DMS153 treated with DMSO at 0.1 percent for 48 hours (cell line): ENCODE measurements at regions not wholly inside any gene's neighbourhood (a gene's known extent, or its start where the extent isn't known, plus 50 kb on each side); places are given as distances from the start of the nearest gene placed in this dataset.

Experiments
- DNase-seq: peaks from one replicate; lab custom pipeline; 2025; ENCODE audit not compliant: unreplicated experiment; lab: John Stamatoyannopoulos, UW

DNA sequence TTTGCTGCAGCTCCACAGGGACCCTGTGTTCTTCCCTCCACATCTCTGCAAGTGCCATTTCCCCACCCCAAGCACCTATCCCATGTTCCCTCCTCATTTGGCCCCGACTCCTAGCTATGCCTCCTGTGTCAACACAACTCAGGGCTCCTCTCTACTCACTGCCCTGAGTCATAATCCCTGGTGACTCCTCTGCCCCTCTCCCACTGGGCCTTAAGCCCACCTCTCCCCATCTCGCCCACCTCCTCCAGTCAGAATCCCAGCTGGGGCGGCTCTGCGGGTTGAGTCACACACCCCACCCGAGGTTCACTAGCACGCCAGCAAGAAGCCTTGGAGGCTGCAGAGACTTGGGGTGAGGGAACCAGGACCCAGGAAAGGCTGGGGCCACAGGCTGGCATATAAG is 346.2 kb downstream of the FOXL1 start:
- DNase-seq, result no peak

DNA sequence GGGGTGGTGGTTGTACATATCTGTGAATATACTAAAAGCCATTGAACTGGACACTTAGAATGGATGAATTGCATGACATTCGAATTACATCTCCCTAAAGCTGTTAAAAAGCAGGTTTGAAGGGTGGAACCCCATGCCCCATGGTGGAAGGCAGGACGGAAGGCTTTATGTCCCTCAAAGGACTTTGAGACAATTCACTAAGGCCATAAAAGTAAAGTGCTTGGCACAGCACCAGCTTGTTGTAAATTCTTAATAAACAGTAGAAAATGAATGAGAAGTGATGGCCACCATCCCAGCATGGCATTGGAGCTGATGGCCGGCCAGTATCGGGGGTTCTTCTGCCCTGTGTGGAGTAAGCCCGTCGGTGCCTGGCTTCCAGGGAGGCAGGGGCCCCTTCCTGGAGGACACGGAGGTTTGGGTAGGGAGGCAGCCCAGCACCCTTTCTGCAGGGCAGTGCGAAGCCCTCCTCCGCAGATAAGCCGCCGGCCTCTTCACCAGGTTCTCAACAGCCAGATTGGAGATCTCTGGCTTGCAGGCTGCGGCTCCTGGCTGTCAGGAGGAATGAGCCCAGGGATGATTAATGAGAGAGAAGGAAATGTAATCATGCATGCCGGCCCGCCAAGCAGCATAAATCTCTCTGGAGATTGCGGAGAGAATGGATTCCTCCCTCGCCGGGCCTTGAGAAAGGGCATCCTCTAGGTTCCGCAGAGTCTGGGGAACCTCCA is 346.9 kb downstream of the FOXL1 start:
- DNase-seq, result no peak

DNA sequence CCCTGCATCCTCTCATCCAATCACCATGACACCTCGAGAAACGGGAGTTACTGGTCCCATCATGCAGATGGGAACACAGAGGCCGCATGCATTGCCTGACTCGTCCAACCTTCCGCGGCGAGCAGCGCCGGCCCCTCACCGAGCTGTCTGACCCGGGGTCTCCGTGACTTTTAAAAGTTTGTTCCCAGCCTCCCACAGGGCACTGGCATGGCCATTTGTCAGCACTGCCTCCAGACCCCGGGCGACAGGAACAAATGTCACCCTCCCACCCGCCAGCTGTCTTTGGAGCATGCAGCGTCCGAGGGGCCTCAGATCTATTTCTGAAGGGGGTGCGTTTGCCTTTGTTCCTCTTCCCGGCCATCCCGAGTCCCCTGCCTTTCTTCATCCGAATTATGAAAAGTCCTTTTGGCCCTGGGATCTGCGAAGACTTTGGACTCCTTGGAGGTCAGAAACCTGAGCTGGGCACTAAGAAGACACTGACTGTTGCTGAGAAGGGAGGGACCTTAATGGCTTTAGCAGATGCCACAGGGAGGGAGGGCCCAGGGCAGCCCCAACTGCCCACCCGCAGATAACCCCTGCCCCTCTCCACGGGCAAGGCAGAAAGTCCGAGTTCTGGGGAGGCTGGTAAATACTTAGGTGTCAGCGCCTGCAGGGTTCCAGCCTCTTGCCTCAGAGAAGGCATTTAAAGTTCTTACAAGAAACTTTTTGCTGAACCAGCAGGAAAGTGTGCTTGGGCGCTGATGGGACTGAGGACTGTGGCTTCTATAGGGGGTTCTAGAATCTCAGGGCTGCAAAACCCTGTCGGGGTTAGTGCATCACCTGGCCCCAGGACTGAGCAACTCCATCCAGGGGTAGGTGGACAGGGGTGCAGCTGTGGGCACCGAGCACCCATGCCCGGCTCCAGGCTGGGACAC is 348.1 kb downstream of the FOXL1 start:
- no peak for DNase-seq

DNA sequence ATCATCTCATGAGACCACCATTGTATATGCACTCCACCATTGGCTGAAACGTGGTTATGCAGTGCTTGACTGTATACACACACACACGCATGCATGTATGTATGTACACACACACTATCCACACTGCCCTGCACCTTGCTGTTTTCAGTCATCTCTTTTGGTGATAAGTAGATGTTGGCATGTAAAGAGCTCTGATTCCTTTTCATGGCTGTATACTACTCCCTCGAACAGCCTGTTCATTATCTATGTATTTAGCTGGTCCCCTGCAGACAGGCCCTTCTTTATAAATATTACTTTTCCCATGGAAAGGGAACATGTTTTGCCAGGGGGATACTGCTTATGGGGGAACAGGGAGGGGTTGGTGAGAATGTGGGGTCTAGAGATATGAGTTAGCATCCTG is 349.4 kb downstream of the FOXL1 start:
- DNase-seq, result no peak

DNA sequence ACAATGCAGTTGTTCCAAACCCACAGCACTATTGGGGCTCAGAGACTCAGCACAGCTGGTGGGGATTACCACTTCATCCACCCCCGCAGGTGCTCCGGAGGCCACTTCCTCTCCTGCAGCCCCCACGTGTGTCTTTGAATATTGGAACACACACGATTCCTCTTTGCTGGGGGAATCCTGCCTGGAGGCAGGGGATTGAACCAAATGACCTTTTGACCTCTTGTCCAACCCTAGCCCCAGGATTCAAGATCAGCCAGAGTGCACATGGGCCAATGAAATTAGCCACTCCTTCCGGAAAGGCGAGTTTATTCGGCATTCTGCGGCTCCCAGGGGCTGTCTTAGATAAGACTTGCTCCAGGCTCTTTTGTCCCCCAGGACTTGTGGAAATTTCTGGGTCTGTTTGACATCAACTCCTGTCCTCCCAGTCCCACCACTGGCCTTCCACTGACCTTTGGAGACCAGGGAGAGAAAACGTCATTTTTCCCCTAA is 350.2 kb downstream of the FOXL1 start:
- no peak for DNase-seq

DNA sequence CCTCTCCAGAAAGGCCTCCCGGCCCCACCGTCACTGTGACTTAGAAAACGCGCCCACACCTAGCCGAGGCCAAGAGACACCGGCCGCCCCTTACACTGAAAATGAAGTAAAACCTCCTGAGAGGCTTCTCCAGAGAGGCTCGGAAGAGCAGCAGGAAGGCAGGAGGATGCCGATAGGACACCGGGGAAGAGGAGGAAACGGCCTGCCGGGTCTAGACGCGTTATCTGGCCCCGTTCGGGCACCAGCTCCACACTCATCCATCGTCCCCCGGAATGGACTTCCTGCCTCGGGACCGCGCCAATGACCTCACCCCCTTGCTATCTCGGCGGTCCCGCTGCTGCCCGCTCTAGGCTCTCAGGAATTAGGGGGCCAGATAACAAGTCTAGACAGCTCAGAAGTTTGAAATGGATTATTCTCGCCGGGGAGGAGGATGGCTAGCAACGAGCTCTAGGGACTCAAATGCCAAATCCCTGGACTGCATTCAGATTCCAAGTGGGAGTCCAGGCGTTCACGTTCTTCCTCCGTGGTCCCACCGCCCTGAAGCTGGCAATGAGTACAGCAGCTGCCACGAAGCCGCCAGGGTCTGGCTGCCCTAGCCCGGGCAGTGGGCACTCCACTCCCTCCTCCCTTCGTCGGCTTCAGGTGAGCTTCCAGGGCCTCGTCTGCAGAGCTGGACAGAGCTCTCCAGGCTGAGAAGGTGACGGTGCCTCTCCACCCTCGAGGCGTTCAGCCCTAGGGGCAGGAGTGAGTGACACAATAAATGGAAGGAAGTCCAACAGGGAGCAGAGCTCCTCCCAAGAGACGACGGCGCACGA is 350.9 kb downstream of the FOXL1 start:
- DNase-seq, result no peak

DNA sequence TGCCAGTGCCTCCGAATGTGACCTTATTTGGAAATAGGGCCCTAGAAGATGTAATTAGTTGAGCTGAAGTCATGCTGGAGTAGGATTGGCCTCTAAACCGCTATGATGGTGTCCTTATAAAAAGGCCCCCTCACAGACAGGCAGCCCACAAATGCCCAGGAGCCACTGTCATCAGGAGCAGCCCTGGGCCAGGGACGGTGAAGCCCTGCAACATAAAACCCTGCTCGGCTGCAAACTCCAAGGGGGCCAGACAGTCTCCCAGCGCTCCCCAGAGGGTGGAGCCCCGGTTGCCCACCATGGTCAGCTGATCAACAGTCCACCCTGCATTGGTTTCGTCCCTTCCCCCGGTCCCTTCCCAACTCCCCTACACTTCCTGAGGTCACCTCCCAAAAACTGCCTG is 351.7 kb downstream of the FOXL1 start:
- no peak for DNase-seq

DNA sequence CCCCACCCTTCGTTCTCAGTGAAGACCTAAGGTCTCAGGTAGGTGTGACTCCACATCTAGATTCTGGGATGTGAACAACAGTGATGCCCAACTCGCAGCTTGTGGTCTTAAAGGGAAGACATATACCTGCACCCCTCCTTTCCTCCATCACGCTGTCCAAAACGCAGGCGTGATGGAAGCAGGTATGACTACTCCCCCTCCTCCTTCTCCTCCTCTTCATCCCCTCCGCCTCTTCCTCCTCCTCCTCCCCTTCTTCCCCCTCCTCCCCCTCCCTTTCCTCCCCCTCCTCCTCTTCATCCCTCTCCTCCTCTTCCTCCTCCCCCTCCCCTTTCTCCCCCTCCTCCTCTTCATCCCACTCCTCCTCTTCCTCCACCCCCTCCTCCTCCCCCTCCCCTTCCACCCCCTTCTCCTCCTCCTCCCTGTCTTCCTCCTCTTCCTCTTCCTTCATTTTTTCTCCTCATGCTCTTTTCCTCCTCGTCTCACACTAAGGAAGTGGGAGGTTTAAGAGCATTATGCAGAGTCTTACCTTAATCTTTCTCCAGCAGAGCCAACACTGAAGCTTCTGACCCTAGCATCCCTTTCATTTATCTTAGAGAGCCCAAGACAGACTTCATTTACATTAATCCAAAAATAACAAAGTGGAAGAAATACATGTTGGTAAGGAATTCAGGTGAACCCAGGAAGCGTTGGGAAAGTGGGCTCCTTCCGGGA is 352.5 kb downstream of the FOXL1 start:
- DNase-seq, result no peak

DNA sequence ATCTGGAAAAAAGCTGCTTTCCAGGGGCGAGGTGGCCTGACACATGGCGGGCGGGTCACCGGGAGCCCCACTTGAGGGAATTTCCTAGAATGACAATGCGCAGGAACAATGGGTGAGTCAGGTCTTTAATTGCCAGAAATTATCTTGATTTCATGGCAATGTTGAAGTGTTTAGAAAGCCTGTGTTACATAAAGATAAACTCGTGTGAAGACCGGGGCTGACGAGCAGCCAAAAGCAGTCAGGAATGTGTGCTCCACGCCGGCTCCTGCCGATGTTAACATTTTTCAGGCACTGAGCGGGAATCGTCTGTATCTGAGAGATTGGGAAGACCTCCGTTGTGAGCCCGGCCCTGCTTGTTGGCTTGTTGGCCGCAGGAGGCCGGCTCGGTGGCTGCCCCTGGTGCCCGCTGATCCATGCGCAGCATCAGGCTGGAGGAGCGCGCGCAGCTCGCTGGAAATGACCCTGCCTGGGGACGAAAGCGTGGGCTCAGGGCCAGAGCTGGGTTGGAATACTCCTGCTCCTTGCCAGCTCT is 353.1 kb downstream of the FOXL1 start:
- no peak for DNase-seq

DNA sequence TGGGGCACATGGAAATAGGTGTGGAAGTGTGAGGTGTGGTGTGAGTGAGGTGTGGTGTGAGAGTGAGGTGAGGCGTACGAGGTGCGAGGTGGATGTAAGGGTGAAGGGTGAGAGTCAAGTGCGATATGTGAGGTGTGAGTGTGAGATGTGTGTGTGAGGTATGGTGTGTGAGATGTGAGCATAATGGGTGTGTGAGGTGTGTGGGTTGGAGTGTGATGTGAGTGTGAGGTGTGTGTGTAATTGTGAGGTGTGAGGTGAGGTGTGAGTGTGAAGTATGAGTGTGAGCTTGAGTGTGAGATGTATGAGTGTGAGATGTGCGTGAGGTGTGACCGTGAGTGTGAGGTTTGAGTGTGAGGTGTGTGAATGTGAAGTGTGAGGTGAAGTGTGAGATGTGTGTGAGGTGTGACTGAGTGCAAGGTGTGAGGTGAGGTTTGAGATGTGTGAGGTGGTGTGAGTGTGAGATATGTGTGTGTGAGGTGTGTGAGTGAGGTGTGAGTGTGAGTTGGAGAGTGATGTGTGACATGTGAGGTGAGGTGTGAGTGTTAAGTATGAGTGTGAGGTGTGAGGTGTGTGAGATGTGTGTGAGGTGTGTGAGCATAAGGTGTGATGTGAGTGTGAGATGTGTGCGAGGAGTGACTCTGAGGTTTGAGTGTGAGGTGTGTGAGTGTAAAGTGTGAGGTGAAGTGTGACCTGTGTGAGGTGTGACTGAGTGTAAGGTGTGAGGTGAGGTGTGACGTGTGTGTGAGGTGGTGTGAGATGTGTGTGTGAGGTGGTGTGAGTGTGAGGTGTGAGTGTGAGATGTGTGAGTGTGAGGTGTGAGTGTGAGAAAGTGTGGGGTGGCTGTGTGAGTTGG is 354.0 kb downstream of the FOXL1 start:
- no peak for DNase-seq

DNA sequence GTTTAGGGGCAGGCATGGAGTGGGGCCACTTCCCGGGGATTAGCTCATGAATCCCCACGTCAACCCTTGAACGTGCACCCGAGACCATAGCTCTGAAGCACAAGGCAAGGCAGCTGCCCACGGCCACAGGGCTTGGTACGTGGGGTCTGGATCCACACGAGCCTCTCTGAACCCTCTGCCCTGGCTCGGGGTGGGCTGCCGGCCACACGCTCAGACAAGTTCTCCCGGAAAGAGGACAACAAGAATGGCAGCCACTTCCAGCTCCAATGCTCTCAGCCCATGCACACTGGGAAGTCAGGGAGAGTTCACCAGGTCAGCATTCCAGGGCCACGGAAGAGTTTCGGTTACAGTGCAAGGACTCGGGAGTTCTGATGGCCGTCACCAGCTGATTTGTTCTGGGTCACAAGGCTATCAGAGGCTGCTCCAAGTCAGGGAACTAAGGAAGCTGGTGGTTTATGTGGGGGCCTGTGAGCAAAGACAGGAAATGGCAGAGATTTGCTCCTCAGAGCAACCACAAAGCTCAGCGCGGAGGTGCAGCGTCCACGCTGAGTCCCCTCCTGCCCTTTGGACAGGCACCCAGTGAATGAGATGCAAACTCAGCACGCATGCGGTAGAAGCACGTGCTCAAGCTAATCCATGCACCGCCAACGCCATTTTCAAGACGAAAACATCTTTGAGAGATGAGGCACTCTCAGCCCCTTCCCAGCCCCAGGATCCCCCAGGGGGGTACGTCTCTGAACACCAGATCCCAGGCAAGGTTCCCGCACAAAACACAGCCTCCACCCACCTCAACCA is 356.4 kb downstream of the FOXL1 start:
- no peak for DNase-seq

DNA sequence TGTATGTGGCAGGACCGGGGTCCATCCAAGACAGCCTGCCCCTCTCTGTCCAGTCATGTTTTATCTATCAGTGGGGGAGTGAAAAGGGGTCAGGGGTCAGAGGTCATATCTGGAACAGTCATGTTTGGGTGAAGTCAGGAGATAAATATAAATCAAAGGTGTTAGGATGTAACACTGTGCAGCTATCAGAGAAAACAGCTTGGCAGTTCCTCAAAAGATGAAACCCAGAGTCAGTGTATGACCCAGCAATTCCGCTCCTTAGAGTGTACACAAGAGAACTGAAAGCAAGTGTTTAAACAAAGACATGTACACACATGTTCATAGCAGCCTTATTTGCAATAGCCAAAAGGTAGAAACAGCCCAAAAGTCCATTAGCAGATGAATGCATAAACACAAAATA is 361.3 kb downstream of the FOXL1 start:
- no peak for DNase-seq

DNA sequence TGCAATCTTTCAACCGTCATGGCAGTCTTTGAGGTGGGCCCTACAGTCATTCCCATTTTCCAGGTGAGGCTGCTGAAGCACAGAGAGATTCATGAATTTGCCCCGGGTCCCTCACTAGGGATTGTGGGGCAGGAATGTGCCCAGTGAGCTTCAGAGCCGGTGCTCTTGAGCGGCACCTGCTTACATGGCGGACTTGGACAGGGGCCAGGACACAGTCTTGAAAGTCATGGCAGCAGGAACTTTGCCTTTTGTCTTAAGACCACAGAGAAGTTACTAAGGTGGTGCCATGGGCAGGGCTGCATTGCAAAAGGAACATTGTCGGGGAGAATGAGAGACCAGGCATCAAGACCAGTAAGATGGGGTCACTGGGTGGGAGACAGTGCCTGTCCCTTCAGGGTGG is 363.4 kb downstream of the FOXL1 start:
- DNase-seq, result no peak

DNA sequence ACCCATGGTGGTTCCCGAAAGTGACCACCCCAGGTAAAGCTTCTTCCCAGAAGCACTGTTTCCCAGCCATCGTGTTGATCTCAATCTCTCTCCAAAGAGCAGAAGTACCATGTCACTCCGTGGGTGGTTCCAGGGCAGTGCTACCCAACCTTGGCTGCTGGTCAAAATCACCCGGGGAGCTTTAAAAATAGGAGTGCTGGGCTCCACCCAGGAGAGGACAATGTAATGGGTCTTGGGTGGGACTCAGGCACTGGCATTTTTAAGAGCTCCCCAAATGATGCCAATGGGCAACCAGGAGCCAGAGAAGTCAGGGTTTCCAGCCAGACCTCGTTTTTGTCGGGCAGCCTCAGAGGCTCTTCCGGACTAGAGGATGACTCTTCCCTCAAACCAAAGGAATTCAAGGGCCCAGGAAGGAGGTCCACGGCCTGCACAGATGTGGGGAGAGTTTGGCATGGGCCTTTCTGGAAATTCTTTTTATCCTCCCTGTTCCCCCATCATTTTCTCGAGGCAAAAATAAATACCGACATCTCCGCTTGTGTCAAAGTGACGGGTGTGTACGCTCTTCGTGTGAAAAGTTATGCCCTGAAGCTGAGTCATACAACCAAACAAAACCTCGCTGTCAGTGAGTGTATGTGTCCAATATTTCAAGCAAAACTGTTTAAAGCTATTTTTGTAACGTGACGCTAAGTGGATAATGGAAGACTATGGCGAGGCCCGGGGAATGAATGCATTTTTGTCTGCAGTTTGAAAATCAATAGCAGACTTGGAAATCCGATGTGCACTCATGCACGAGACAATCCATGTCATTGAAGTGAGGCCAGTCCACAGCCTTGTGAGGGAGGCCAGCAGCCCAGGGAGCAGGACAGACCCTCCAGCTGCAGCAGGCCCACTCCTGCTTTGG is 364.1 kb downstream of the FOXL1 start:
- DNase-seq, result no peak

DNA sequence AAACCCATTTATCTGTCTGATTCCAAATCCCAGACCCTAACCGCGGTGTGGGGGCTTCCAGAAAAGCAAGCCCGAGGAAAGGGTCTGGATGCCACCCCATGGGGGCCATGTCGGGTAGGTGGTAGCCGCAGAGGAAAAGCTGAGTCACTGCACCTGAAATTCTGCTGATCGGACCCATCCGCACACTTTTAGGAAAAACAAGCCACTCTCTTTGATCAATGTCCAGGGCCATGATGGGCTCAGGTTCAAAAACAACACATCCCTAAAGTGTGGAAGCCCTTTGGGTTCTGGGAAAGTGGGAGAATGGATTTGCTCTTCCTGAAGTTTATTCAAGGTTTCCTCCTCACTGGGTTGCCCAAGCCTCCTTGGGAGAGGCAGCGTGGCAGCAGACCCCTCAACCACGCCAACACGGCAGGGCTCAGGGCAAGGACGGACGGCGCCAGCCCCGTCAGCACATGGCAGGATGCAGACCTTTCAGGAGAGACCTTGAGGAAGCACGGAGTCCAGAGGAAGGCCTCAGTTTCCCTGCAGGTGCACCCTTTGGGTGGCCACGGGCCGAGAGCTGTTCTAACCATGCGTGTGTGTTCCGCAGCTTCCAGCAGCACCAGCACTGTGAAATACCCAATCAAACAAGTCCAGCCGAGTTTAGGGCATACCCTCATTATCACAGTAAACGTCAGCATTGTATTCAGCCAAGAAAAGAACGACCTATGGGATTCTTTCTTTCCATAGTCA is 367.0 kb downstream of the FOXL1 start:
- no peak for DNase-seq

DNA sequence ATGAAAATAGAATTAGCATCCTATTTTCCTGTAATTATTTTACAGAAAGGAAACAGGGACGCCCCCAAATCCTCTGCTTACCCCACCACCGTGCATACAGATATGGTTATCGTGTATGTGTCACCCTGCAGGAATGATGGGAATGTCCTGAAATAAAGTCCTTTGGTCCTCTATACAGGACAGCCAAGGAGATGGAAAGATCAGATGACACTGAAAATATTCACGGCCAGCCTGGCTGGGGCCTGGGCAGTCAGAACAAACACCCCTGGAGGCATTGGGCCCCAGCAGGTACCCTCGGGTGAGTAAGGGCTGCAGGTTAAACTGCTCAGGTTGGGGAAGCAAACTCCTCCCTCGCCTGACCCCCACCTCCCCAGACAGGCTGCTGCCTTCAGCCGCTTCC is 368.0 kb downstream of the FOXL1 start:
- no peak for DNase-seq

DNA sequence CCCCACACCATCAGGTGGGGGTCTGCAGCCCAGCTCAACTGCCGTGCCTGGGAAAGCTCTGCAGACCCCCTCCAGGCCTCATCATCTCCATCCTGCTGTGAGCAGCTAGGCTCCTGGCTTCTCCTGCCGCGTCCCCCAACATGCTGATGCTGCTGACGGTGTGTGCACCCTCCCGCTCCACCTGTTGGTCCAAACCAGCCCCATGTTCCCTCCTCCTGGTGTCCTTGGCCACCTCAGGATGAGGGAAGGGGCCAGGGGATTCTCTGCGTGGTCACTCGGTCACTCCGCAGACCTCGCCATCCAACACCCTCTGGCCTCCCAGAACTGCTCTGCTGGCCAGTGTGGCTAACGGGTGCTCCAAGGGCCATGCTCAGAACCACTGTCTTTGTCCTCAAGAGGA is 368.6 kb downstream of the FOXL1 start:
- no peak for DNase-seq
